ENCODE measurements at regions not wholly inside any gene's neighbourhood (a gene's known extent, or its start where the extent isn't known, plus 50 kb on each side); places are given as distances from the start of the nearest gene placed in this dataset.

- RAD21 ChIA-PET (ENCODE audit: low non-redundant PET in 1 of 2, low total read pairs in 2 of 2, uncharacterized antibody in 2 of 2, unreplicated experiment in 2 of 2) = no interaction called here
- DNase-seq (ENCODE audit: low read depth, low spot score) = no peak
- Histone ChIP-seq H3K27ac (ENCODE audit: low read depth, low read length) (no peak overlapping the region), H2AFZ (ENCODE audit: low read depth, low read length, poor library complexity, severe bottlenecking) (no peak overlapping the region), H3K4me3 (replicated peaks in 1 of 2; ENCODE audit: low read depth in 1 of 2, low read length in 2 of 2) (no peak overlapping the region), H3K79me2 (ENCODE audit: insufficient read depth, low read length) (no peaks in the 10 kb centered on the region), H3K27me3 (ENCODE audit: insufficient read depth, low read length) (no peaks in the 10 kb centered on the region), H4K20me1 (ENCODE audit: insufficient read depth) (no peaks in the 10 kb centered on the region), H3K9me3 (ENCODE audit: control insufficient read depth in 1 of 2, insufficient read depth in 1 of 2, low read depth in 1 of 2, low read length in 2 of 2) (no peaks in the 10 kb centered on the region), H3K4me1 (ENCODE audit: control insufficient read depth in 1 of 2, insufficient read depth in 2 of 2, low read length in 2 of 2) (no peaks in the 10 kb centered on the region), H3K9ac (ENCODE audit: low read length) (no peak overlapping the region), H3K36me3 (ENCODE audit: control insufficient read depth in 1 of 2, insufficient read depth in 2 of 2, low read length in 2 of 2) (no peaks in the 10 kb centered on the region), H3K4me2 (ENCODE audit: low read length) (no peak overlapping the region), H3K9me2 (ENCODE audit: insufficient read depth) (no peaks in the 10 kb centered on the region)
- CTCF ChIA-PET = interaction anchor here (1.3 kb wide), 1 partner anchor 529 kb away, joined by 5 read pairs; no protein-coding TSS in a partner anchor
- TF ChIP-seq ELF1 (IDR thresholded peaks at IDR 0.05; ENCODE audit: borderline replicate concordance, low read depth) (no peak), YY1 (IDR thresholded peaks at IDR 0.05; ENCODE audit: extremely low read depth, insufficient replicate concordance, low read depth, low read length) (no peak), CEBPB (IDR thresholded peaks at IDR 0.05; ENCODE audit: low read depth) (no peak), SIN3A (IDR thresholded peaks at IDR 0.05; ENCODE audit: low read depth) (no peak), FOSL1 (IDR thresholded peaks at IDR 0.05; ENCODE audit: low read depth) (no peak), TCF7L2 (IDR thresholded peaks at IDR 0.05; ENCODE audit: borderline replicate concordance, extremely low read depth, insufficient read depth, insufficient read length) (no peak), JUND (IDR thresholded peaks at IDR 0.05) (no peak), EGR1 (IDR thresholded peaks at IDR 0.05; ENCODE audit: low read depth) (no peak), RAD21 (IDR thresholded peaks at IDR 0.05; ENCODE audit: low read depth) (no peak), ZFX (IDR thresholded peaks at IDR 0.05) (no peak), EZH2phosphoT487 (IDR thresholded peaks at IDR 0.05; ENCODE audit: borderline replicate concordance) (no peak), EZH2 (IDR thresholded peaks at IDR 0.05) (no peak), ATF3 (IDR thresholded peaks at IDR 0.05) (no peak), SP1 (IDR thresholded peaks at IDR 0.05; ENCODE audit: low read depth) (no peak), ZBTB33 (IDR thresholded peaks at IDR 0.05; ENCODE audit: extremely low read depth, insufficient replicate concordance, low read length) (no peak), ZNF274 (IDR thresholded peaks at IDR 0.05; ENCODE audit: low read depth, low read length) (no peak), CBX3 (IDR thresholded peaks at IDR 0.05; ENCODE audit: low read depth) (no peak), MAX (IDR thresholded peaks at IDR 0.05) (no peak)
- TF ChIP-seq, protein P1, sequence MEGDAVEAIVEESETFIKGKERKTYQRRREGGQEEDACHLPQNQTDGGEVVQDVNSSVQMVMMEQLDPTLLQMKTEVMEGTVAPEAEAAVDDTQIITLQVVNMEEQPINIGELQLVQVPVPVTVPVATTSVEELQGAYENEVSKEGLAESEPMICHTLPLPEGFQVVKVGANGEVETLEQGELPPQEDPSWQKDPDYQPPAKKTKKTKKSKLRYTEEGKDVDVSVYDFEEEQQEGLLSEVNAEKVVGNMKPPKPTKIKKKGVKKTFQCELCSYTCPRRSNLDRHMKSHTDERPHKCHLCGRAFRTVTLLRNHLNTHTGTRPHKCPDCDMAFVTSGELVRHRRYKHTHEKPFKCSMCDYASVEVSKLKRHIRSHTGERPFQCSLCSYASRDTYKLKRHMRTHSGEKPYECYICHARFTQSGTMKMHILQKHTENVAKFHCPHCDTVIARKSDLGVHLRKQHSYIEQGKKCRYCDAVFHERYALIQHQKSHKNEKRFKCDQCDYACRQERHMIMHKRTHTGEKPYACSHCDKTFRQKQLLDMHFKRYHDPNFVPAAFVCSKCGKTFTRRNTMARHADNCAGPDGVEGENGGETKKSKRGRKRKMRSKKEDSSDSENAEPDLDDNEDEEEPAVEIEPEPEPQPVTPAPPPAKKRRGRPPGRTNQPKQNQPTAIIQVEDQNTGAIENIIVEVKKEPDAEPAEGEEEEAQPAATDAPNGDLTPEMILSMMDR (IDR thresholded peaks at IDR 0.05 in 2 of 3, conservative IDR thresholded peaks at IDR 0.05 in 1 of 3; ENCODE audit: borderline replicate concordance in 1 of 3, insufficient read depth in 1 of 3, low read depth in 2 of 3, low read length in 2 of 3) = no peak
- TF ChIP-seq, protein P2, sequence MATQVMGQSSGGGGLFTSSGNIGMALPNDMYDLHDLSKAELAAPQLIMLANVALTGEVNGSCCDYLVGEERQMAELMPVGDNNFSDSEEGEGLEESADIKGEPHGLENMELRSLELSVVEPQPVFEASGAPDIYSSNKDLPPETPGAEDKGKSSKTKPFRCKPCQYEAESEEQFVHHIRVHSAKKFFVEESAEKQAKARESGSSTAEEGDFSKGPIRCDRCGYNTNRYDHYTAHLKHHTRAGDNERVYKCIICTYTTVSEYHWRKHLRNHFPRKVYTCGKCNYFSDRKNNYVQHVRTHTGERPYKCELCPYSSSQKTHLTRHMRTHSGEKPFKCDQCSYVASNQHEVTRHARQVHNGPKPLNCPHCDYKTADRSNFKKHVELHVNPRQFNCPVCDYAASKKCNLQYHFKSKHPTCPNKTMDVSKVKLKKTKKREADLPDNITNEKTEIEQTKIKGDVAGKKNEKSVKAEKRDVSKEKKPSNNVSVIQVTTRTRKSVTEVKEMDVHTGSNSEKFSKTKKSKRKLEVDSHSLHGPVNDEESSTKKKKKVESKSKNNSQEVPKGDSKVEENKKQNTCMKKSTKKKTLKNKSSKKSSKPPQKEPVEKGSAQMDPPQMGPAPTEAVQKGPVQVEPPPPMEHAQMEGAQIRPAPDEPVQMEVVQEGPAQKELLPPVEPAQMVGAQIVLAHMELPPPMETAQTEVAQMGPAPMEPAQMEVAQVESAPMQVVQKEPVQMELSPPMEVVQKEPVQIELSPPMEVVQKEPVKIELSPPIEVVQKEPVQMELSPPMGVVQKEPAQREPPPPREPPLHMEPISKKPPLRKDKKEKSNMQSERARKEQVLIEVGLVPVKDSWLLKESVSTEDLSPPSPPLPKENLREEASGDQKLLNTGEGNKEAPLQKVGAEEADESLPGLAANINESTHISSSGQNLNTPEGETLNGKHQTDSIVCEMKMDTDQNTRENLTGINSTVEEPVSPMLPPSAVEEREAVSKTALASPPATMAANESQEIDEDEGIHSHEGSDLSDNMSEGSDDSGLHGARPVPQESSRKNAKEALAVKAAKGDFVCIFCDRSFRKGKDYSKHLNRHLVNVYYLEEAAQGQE (IDR thresholded peaks at IDR 0.05; ENCODE audit: low read depth) = no peak
- BruUV-seq (replicated peaks) = no TSS peak
- POLR2A ChIA-PET = no interaction called here
- intact Hi-C loops (cut with micrococcal nuclease) = no loop called here
- no peak for ATAC-seq
Measured at GRCh38 chr13:73757481-73758233, 376.5 kb downstream of the KLF12 start.

Data from HCT116 (cell line).